Mucosa of descending colon (tissue), 3 donors: ENCODE measurements at regions not wholly inside any gene's neighbourhood (a gene's known extent, or its start where the extent isn't known, plus 50 kb on each side); places are given as distances from the start of the nearest gene placed in this dataset.

Source experiments
- ATAC-seq: fragments of 200-7000 bp; cut with Tn5 transposase; one replicate; pipeline ENCODE4 v1.9.1; 2020; ENCODE audit warnings: mild to moderate bottlenecking, moderate library complexity
- DNase-seq, 3 donors: peaks; one replicate each; pipeline ENCODE4 v3.0.0-alpha.2; 2020
- H3K36me3 ChIP-seq: fragments of 200-600 bp; one replicate; pipeline ENCODE4 v1.8.0; 2021; ENCODE audit warnings: low read depth, mild to moderate bottlenecking
- H3K4me1 ChIP-seq: fragments of 200-600 bp; one replicate; pipeline ENCODE4 v1.8.0; 2021; ENCODE audit warnings: low read depth, mild to moderate bottlenecking
- H3K4me3 ChIP-seq: fragments of 200-600 bp; one replicate; pipeline ENCODE4 v1.8.0; 2021; ENCODE audit warnings: mild to moderate bottlenecking
- H3K9me3 ChIP-seq: fragments of 200-600 bp; one replicate; pipeline ENCODE4 v1.8.0; 2021; ENCODE audit warnings: mild to moderate bottlenecking
- CTCF ChIP-seq: fragments of 200-600 bp; IDR thresholded peaks from one replicate; pipeline ENCODE4 v1.8.0; 2022; ENCODE audit warnings: antibody characterized with exemption, mild to moderate bottlenecking
- intact Hi-C, 2 donors: fragments of 100-400 bp; cut with DNase I in 1 of 2; cut with micrococcal nuclease in 1 of 2; formaldehyde crosslinking; loops; one replicate each; pipeline versions ENCODE4 v1.11.0 to v1.11.1; 2022; cut with DNase I, micrococcal nuclease
- donor health status: DM: no; HTN: no; CAD: no; lungs with moderate emphysema.
- donor health status: DM: no; HTN: no; CAD: no.
- donor health status: DM: no; HTN: yes; CAD: no.

DNA sequence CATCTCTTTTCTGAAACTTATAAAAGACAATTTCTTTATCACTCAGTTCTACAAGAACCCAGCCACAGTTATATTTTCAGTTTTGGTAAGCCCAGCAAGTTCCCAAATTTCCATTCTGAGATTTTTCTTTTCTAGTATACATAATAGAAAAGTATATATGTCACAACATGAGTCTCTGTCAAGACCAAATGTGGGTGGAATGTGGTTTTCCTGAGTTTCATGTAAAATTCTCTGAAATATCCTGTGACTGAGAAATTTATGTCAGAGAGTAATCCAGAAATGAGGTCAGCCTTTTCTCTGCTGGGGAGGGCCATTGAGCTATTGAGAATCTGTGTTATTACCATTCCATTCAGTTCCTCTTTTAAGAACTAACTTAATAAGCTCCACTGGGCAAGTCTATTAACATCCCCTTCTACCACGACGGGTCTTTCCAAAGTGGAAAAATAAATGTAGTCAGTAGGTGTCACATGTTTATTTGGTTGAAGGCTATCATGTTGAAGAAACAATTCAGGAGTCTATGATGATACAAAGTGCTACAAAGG lies 100.7 kb upstream of the HMGN3 start:
- TF ChIP-seq CTCF, result no peak
- ATAC-seq (no peak), DNase-seq (no peak)
- no peaks in the 10 kb centered on the region for H3K36me3 ChIP-seq
- H3K4me3 ChIP-seq, result no peak overlapping the region
- H3K9me3 ChIP-seq, result no peaks in the 10 kb centered on the region
- no peaks in the 10 kb centered on the region for H3K4me1 ChIP-seq
- intact Hi-C loops, result no loop called here

- no peak overlapping the region for H3K4me3 ChIP-seq
- DNase-seq (no peak), ATAC-seq (no peak)
- intact Hi-C loops, result no loop called here
- H3K36me3 ChIP-seq, result no peaks in the 10 kb centered on the region
- TF ChIP-seq CTCF, result no peak
- H3K4me1 ChIP-seq, result no peaks in the 10 kb centered on the region
- H3K9me3 ChIP-seq, result no peaks in the 10 kb centered on the region
These were observed 100.2 kb upstream of the HMGN3 start for GRCh38 chr6:79334674-79335073.

- ATAC-seq (no peak), DNase-seq (no peak)
- intact Hi-C loops, result no loop called here
- TF ChIP-seq CTCF, result no peak
- Histone ChIP-seq H3K9me3 (no peaks in the 10 kb centered on the region), H3K4me3 (no peak overlapping the region), H3K36me3 (no peaks in the 10 kb centered on the region), H3K4me1 (no peaks in the 10 kb centered on the region)
These were observed 96.2 kb upstream of the HMGN3 start for GRCh38 chr6:79330704-79331103.

GRCh38 chr6:79313254-79313653 lies 78.8 kb upstream of the HMGN3 start:
- ATAC-seq (no peak), DNase-seq (no peak)
- Histone ChIP-seq H3K4me3 (no peak overlapping the region), H3K4me1 (no peaks in the 10 kb centered on the region), H3K36me3 (no peaks in the 10 kb centered on the region), H3K9me3 (no peaks in the 10 kb centered on the region)
- intact Hi-C loops, result no loop called here
- TF ChIP-seq CTCF, result no peak

GRCh38 chr6:79307321-79308036 lies 73.0 kb upstream of the HMGN3 start:
- TF ChIP-seq CTCF, result no peak
- H3K4me3 ChIP-seq, result no peak overlapping the region
- no peak for DNase-seq
- intact Hi-C loops, result no loop called here
- ATAC-seq, result no peak
- no peaks in the 10 kb centered on the region for H3K4me1 ChIP-seq
- no peaks in the 10 kb centered on the region for H3K36me3 ChIP-seq
- no peaks in the 10 kb centered on the region for H3K9me3 ChIP-seq
